ENCODE measurements at regions not wholly inside any gene's neighbourhood (a gene's known extent, or its start where the extent isn't known, plus 50 kb on each side); places are given as distances from the start of the nearest gene placed in this dataset.
A peak's percentile ranks its signal among the peaks of the same experiment; 100 is the strongest.

- no peak overlapping the region for H3K4me3 ChIP-seq (ENCODE audit: low read length)
- no peak for DNase-seq (ENCODE audit: low read depth)
- TF ChIP-seq CTCF (conservative IDR thresholded peaks at IDR 0.05; ENCODE audit: low read length): no peak
Observed at GRCh38 chr2:39519886-39520285, 82.8 kb upstream of the MAP4K3 start.

GRCh38 chr2:39521876-39522517 lies 84.9 kb upstream of the MAP4K3 start:
- no peak overlapping the region for H3K4me3 ChIP-seq (ENCODE audit: low read length)
- peak; percentile 84 for DNase-seq (ENCODE audit: low read depth)
- no peak for TF ChIP-seq CTCF (conservative IDR thresholded peaks at IDR 0.05; ENCODE audit: low read length)

GRCh38 chr2:39522518-39522877 lies 85.4 kb upstream of the MAP4K3 start:
- no peak for TF ChIP-seq CTCF (conservative IDR thresholded peaks at IDR 0.05; ENCODE audit: low read length)
- no peak for DNase-seq (ENCODE audit: low read depth)

GRCh38 chr2:39523308-39524044 lies 86.4 kb upstream of the MAP4K3 start:
- peak; percentile 92 for DNase-seq (ENCODE audit: low read depth)
- H3K4me3 ChIP-seq (ENCODE audit: low read length): no peak overlapping the region
- no peak for TF ChIP-seq CTCF (conservative IDR thresholded peaks at IDR 0.05; ENCODE audit: low read length)

More at GRCh38 chr2:39522518-39522877, 85.4 kb upstream of the MAP4K3 start:
- no peak overlapping the region for H3K4me3 ChIP-seq (ENCODE audit: low read length)

- DNase-seq (ENCODE audit: low read depth): peak; percentile 38
- TF ChIP-seq CTCF (conservative IDR thresholded peaks at IDR 0.05; ENCODE audit: low read length): no peak
Observed at GRCh38 chr2:39524061-39524460, 87.0 kb upstream of the MAP4K3 start.

GRCh38 chr2:39524756-39525635 lies 87.9 kb upstream of the MAP4K3 start:
- no peak overlapping the region for H3K4me3 ChIP-seq (ENCODE audit: low read length)
- peak; percentile 37 for DNase-seq (ENCODE audit: low read depth)
- TF ChIP-seq CTCF (conservative IDR thresholded peaks at IDR 0.05; ENCODE audit: low read length): no peak

More at GRCh38 chr2:39524061-39524460, 87.0 kb upstream of the MAP4K3 start:
- no peak overlapping the region for H3K4me3 ChIP-seq (ENCODE audit: low read length)
